Kidney epithelial cell (primary cell): ENCODE measurements at regions not wholly inside any gene's neighbourhood (a gene's known extent, or its start where the extent isn't known, plus 50 kb on each side); places are given as distances from the start of the nearest gene placed in this dataset.

Experiments
- DNase-seq: peaks from one replicate; pipeline ENCODE4 v3.0.0-alpha.2; 2010; ENCODE audit warnings: low read depth
- H3K27me3 ChIP-seq: 2 replicates; pipeline ENCODE4 v1.6.0; 2011; ENCODE audit warnings: low read length; ENCODE audit not compliant: control insufficient read depth, insufficient read depth
- H3K36me3 ChIP-seq: 2 replicates; pipeline ENCODE4 v1.5.1; 2011; ENCODE audit warnings: low read length; ENCODE audit not compliant: control insufficient read depth, insufficient read depth
- H3K4me3 ChIP-seq: 2 replicates; pipeline ENCODE4 v1.5.1; 2011; ENCODE audit warnings: low read depth, mild to moderate bottlenecking, control low read depth, low read length
- TF ChIP-seq, protein P1 (sequence below): IDR thresholded peaks from 2 replicates; pipeline ENCODE4 v1.5.1; 2011; ENCODE audit warnings: mild to moderate bottlenecking, moderate library complexity, low read length, control low read depth, inconsistent platforms; ENCODE audit not compliant: insufficient read depth, poor library complexity, severe bottlenecking

DNA sequence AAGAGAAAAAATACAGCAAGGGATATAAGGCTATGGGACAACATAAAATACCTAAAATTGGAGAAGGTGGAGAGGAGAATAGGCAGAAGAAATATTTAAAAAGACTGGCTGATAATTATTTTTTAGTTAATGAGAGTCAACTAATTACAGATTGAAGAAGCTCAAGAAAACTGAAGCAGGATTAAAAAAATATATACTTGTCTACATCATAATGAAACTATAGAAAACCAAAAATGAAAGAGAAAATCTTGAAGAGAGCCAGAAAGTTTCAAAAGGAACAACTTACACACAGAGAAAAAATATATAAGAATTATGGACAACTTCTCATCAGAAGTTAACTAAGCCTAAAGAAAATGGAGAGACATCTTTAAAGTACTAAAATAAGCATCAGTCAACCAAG is 62.9 kb upstream of the APCDD1 start:
- TF ChIP-seq, protein P1, sequence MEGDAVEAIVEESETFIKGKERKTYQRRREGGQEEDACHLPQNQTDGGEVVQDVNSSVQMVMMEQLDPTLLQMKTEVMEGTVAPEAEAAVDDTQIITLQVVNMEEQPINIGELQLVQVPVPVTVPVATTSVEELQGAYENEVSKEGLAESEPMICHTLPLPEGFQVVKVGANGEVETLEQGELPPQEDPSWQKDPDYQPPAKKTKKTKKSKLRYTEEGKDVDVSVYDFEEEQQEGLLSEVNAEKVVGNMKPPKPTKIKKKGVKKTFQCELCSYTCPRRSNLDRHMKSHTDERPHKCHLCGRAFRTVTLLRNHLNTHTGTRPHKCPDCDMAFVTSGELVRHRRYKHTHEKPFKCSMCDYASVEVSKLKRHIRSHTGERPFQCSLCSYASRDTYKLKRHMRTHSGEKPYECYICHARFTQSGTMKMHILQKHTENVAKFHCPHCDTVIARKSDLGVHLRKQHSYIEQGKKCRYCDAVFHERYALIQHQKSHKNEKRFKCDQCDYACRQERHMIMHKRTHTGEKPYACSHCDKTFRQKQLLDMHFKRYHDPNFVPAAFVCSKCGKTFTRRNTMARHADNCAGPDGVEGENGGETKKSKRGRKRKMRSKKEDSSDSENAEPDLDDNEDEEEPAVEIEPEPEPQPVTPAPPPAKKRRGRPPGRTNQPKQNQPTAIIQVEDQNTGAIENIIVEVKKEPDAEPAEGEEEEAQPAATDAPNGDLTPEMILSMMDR: no peak
- no peak overlapping the region for H3K4me3 ChIP-seq
- no peak for DNase-seq
- H3K27me3 ChIP-seq: no peaks in the 10 kb centered on the region
- H3K36me3 ChIP-seq: no peaks in the 10 kb centered on the region

DNA sequence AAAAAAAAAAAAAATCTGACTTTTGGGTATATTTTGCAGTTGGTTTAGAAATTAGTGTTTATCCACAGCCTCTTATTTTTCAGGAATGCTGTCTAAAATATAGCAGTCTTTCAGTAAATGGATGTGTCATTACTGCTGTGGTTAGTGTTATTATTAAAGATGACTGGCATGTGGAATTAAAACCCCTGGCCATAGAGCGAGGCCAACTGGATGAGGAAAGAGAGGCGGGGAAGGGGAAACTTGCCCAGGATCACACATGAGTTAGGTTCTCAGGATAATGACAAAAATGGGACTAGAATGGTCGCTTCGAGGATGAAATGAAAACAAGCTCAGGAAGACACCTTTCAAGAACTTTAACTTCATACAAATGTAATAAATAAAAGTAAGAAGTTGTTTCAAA is 57.4 kb upstream of the APCDD1 start:
- TF ChIP-seq, protein P1: no peak
- no peak for DNase-seq
- no peak overlapping the region for H3K4me3 ChIP-seq
- no peaks in the 10 kb centered on the region for H3K27me3 ChIP-seq
- no peaks in the 10 kb centered on the region for H3K36me3 ChIP-seq

DNA sequence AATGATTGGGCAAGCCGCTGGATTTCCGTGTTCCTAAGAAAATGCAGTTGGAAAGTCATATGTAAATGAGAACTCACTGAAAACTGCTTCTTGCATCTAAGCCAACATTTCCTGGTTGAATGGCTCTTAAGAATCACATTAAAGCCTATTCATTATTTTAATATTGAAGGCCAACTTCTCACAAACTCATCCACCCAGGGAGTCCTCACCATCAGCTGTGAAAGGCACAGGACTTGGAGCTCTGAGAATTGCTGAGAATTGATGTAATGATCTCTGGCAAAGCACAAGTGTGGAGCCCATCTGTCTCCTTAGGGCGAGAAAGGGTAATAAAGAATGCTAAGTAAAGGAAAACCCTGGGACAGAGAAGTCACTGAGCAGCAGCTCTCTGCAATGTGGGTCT is 55.9 kb upstream of the APCDD1 start:
- Histone ChIP-seq H3K27me3 (no peaks in the 10 kb centered on the region), H3K4me3 (no peak overlapping the region), H3K36me3 (no peaks in the 10 kb centered on the region)
- no peak for DNase-seq
- TF ChIP-seq, protein P1: no peak

DNA sequence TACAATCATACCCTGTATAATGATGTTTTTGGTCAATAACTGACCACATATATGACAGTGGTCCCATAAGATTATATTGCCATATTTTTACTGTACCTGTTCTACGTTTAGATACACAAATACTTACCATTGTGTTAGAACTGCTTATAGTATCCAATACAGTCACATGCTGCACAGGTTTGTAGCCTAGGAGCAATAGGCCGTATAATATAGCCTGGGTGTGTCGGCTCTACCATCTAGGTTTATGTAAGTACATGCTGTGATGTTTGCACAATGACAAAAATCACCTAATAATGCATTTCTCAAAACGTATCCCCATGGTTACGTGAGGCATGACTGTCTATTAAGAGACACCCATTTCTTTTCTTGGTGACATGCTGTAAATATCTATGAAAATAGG is 55.0 kb upstream of the APCDD1 start:
- no peaks in the 10 kb centered on the region for H3K27me3 ChIP-seq
- DNase-seq: no peak
- H3K36me3 ChIP-seq: no peaks in the 10 kb centered on the region
- H3K4me3 ChIP-seq: no peak overlapping the region
- TF ChIP-seq, protein P1: no peak

DNA sequence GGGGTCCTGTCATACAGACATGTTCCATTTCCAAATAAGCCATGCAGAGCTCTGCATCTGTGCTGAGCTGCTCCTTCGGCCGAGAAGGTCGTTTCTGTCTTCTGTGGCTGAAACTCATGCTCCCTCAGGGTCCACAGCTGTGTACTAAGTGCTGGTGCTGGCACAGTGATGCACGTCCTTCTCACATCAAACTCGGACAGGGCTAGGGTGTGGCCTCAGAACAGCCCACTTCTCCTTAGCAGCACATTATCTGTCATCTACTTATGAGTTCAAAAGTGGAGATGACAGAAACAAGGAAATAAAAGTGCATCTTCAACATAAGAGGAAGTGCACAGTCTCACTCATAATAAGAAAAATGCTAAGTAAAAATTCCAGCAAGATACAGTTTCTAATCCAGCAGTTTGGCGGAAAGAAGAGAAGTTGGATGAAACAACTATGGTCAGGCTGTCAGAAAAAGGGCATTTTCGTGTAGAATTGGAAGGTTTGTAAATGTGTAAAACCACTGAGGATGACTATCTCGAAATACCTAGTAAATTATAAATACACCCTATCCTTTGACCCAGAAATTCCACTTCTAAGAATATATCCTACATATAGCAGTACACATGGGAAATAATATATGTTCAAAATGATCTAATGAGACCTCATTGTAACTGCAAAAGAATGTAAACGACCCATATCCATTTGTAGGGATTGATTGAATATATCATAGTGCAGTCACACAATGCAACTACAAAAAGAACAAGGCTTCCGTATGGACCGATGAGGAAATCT is 53.7 kb upstream of the APCDD1 start:
- Histone ChIP-seq H3K27me3 (no peaks in the 10 kb centered on the region), H3K36me3 (no peaks in the 10 kb centered on the region), H3K4me3 (no peak overlapping the region)
- no peak for DNase-seq
- TF ChIP-seq, protein P1: no peak

DNA sequence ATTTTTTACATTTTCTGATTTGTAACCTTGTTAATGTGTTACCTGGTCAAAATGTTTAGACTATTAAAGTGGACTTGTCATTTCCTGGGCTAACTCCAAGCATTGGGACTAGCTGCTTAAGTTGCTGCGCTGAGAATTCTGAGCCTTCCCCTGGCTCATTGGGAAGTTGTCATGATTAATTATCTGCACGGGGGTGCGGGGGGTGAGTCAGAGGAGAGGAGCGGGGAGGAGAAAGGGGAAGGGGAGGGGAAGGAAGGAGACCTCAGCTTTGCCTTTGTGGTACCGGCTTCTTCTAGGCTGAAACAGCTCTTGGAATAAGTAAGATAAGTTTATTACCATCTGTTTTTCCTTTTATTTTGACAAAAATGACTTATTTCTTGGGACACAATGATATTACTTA is 52.9 kb upstream of the APCDD1 start:
- TF ChIP-seq, protein P1: no peak
- DNase-seq: peak; percentile 43
- Histone ChIP-seq H3K27me3 (no peaks in the 10 kb centered on the region), H3K36me3 (no peaks in the 10 kb centered on the region), H3K4me3 (no peak overlapping the region)
